Esophagus (tissue), 2 donors: ENCODE measurements at regions not wholly inside any gene's neighbourhood (a gene's known extent, or its start where the extent isn't known, plus 50 kb on each side); places are given as distances from the start of the nearest gene placed in this dataset.

Experiments
- H3K27ac ChIP-seq, 2 donors: one replicate each; pipeline ENCODE4 v1.5.1; 2013; ENCODE audit warnings: low read depth in 2 of 2, mild to moderate bottlenecking in 2 of 2, inconsistent platforms in 1 of 2, low read length in 1 of 2, moderate library complexity in 1 of 2
- H3K27me3 ChIP-seq, 2 donors: one replicate each; pipeline ENCODE4 v1.6.1; 2013; ENCODE audit warnings: low read length in 2 of 2, control low read depth in 1 of 2, mild to moderate bottlenecking in 1 of 2; ENCODE audit not compliant: insufficient read depth in 2 of 2, control insufficient read depth in 1 of 2
- H3K36me3 ChIP-seq, 2 donors: one replicate each; pipeline ENCODE4 v1.6.1; 2013; ENCODE audit warnings: low read length in 1 of 2; ENCODE audit not compliant: control insufficient read depth in 2 of 2, insufficient read depth in 2 of 2
- H3K4me1 ChIP-seq, 2 donors: one replicate each; pipeline ENCODE4 v1.6.1; 2013; ENCODE audit warnings: low read length in 1 of 2; ENCODE audit not compliant: control insufficient read depth in 2 of 2, insufficient read depth in 2 of 2
- H3K4me3 ChIP-seq, 2 donors: one replicate each; pipeline ENCODE4 v1.5.1; 2013; ENCODE audit warnings: low read length in 2 of 2, mild to moderate bottlenecking in 2 of 2, low read depth in 1 of 2, moderate library complexity in 1 of 2
- H3K9me3 ChIP-seq, 2 donors: one replicate each; pipeline ENCODE4 v1.6.1; 2013; ENCODE audit warnings: mild to moderate bottlenecking in 2 of 2, low read depth in 1 of 2, low read length in 1 of 2, moderate library complexity in 1 of 2; ENCODE audit not compliant: control insufficient read depth in 2 of 2, insufficient read depth in 1 of 2
- WGBS, 2 donors: extraction: QIAGEN DNeasy Blood & Tissue Kit; methylation state at CpG; one replicate each; pipeline ENCODE4 v1.1.7; 2013; 5-methylcytosine and 5-hydroxymethylcytosine counted together
- donor health status: healthy with polysubstance abuse.
- donor health status: Bipolar disorder and iron deficiency.

DNA sequence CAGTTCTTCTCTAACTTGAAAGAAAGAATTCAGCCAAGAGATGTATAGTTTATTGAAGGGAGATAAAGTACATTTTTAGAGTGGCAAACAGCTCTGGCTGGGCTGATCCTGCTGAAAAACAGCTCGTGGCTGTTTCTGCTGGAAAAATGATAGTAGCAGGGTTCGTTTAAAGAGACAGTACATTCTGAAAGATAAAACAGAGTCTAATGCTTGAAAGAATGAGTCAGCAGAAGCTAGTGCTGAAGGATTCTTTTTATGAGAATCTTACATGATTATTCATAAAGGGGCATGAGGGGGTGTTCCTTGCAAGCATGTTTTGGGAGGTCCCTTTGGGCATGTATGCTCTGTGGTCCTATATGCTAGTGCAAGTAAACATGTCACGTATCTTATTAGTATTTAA lies 790.0 kb downstream of the PCDH18 start:
- 46 to 52% methylated on average over 3 of the region's 3 CpGs for WGBS, 2 donors
- Histone ChIP-seq H3K9me3 (no peaks in the 10 kb centered on the region), H3K4me3 (no peak overlapping the region)

DNA sequence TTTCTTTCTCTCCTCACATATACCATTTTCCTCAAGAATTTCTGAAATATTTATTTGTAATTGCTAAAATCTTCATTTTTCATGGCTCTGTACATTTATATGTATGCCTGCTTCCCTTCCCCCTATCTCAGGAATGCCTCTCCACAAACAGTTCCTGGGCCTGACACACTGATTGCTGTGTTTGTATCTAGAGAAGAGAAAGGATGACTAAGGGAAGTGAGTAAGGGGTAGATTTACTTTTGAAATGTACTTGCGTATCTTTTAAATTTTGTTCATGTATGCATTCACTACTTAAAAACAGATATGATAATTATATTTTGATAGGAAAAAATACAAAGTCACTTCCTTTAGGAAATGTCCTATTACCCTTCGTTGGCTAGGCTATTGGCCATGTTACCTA lies 790.8 kb downstream of the PCDH18 start:
- 64 to 69% methylated on average over 2 of the region's 2 CpGs for WGBS, 2 donors
- no peak overlapping the region for H3K27ac ChIP-seq

More for the DNA sequence above, 790.0 kb downstream of the PCDH18 start:
- Histone ChIP-seq H3K27ac (no peak overlapping the region), H3K27me3 (no peaks in the 10 kb centered on the region), H3K4me1 (no peaks in the 10 kb centered on the region), H3K36me3 (no peaks in the 10 kb centered on the region)

GRCh38 chr4:136740326-136740725 lies 792.0 kb downstream of the PCDH18 start:
- 70 to 73% methylated on average over 4 of the region's 4 CpGs for WGBS, 2 donors
- no peak overlapping the region for H3K27ac ChIP-seq
- H3K4me3 ChIP-seq = no peak overlapping the region
- no peaks in the 10 kb centered on the region for H3K27me3 ChIP-seq
- no peaks in the 10 kb centered on the region for H3K4me1 ChIP-seq
- no peaks in the 10 kb centered on the region for H3K36me3 ChIP-seq
- no peaks in the 10 kb centered on the region for H3K9me3 ChIP-seq

More for the DNA sequence above, 790.8 kb downstream of the PCDH18 start:
- no peaks in the 10 kb centered on the region for H3K9me3 ChIP-seq
- H3K4me3 ChIP-seq = no peak overlapping the region
- H3K36me3 ChIP-seq = no peaks in the 10 kb centered on the region
- H3K27me3 ChIP-seq = no peaks in the 10 kb centered on the region
- H3K4me1 ChIP-seq = no peaks in the 10 kb centered on the region

DNA sequence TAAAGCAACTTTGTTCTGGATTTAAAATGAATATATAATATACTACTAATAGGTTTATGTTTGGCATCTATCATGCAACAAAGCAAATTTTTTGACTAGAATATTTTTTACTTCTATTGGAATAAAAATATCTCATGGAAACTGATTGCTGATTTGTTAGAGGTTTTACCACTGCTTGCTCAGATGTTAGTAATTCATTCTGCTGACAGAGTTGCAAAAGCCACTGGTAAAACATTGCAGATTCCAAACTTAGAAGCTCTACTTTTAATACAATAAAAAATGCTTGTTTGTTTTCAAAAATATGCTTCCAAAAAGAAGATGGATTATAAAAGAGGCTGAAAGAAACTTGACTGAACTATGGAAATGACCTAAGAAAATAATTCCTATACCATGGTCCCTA lies 795.2 kb downstream of the PCDH18 start:
- Histone ChIP-seq H3K27me3 (no peaks in the 10 kb centered on the region), H3K36me3 (no peaks in the 10 kb centered on the region), H3K4me3 (no peak overlapping the region), H3K4me1 (no peaks in the 10 kb centered on the region), H3K9me3 (no peaks in the 10 kb centered on the region), H3K27ac (no peak overlapping the region)

DNA sequence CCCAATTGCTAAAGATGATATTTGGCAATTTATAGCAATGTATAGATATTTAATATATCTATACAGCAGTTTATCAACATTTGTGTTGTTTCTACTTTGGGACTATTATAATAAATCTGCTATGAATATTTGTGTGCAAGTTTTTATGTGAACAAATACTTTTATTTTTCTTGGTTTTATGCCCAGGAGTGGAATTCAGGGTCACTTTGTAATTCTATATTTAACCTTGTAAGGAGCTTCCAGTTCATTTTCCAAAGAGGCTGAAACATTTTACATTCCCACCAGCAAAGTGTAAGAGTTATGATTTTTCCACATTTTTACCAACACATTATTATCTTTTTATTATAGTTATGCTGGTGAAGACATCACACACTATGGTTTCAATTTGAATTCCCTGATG lies 801.3 kb downstream of the PCDH18 start:
- no peak overlapping the region for H3K4me3 ChIP-seq
- H3K27ac ChIP-seq = no peak overlapping the region
- no peaks in the 10 kb centered on the region for H3K4me1 ChIP-seq

GRCh38 chr4:136725286-136726081 lies 806.8 kb downstream of the PCDH18 start:
- H3K9me3 ChIP-seq = peaks cover 0 to 3% of the 10 kb centered on the region in 2 donors
- no peaks in the 10 kb centered on the region for H3K36me3 ChIP-seq
- no peaks in the 10 kb centered on the region for H3K27me3 ChIP-seq
- no peak overlapping the region for H3K27ac ChIP-seq
- H3K4me3 ChIP-seq = no peak overlapping the region
- H3K4me1 ChIP-seq = no peaks in the 10 kb centered on the region
- WGBS, 2 donors = 61 to 64% methylated on average over 4 of the region's 4 CpGs

More for the DNA sequence above, 801.3 kb downstream of the PCDH18 start:
- H3K36me3 ChIP-seq = no peaks in the 10 kb centered on the region
- peaks cover 0 to 3% of the 10 kb centered on the region in 2 donors for H3K9me3 ChIP-seq
- no peaks in the 10 kb centered on the region for H3K27me3 ChIP-seq

GRCh38 chr4:136713140-136713539 lies 819.2 kb downstream of the PCDH18 start:
- Histone ChIP-seq H3K9me3 (no peaks in the 10 kb centered on the region), H3K4me3 (no peak overlapping the region), H3K27ac (no peak overlapping the region), H3K27me3 (no peaks in the 10 kb centered on the region), H3K36me3 (no peaks in the 10 kb centered on the region), H3K4me1 (no peaks in the 10 kb centered on the region)
- WGBS, 2 donors = 26 to 39% methylated on average over 1 of the region's 1 CpG

DNA sequence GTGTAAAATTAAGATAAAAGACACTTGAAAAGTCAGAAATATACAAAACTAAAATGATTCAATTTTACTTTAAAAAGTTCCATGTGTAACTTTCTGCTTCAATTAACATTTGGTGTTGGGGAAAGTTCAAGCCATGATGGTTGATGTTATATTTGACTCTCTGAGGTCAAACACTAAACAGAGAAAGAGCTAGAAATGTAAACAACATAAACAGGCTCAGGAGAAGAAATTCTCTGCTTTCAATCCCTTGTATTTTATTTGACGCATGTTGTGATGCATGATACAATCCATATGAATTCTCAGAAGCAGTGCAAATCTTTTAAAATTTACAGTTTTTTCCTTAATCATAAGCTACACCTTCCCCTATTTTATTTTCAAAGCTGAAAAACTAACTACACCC lies 822.4 kb downstream of the PCDH18 start:
- no peaks in the 10 kb centered on the region for H3K36me3 ChIP-seq
- H3K4me3 ChIP-seq = no peak overlapping the region
- no peaks in the 10 kb centered on the region for H3K27me3 ChIP-seq
- H3K27ac ChIP-seq = no peak overlapping the region
- H3K4me1 ChIP-seq = no peaks in the 10 kb centered on the region
- no peaks in the 10 kb centered on the region for H3K9me3 ChIP-seq
- 68 to 84% methylated on average over 1 of the region's 1 CpG for WGBS, 2 donors

GRCh38 chr4:136706942-136707341 lies 825.4 kb downstream of the PCDH18 start:
- Histone ChIP-seq H3K36me3 (no peaks in the 10 kb centered on the region), H3K4me3 (no peak overlapping the region), H3K4me1 (no peaks in the 10 kb centered on the region), H3K27ac (no peak overlapping the region), H3K9me3 (no peaks in the 10 kb centered on the region), H3K27me3 (no peaks in the 10 kb centered on the region)
- 83 to 90% methylated on average over 7 of the region's 7 CpGs for WGBS, 2 donors

- WGBS, 2 donors = 71 to 80% methylated on average over 3 of the region's 3 CpGs
- no peak overlapping the region for H3K27ac ChIP-seq
- no peaks in the 10 kb centered on the region for H3K4me1 ChIP-seq
- no peaks in the 10 kb centered on the region for H3K27me3 ChIP-seq
- H3K4me3 ChIP-seq = no peak overlapping the region
- no peaks in the 10 kb centered on the region for H3K36me3 ChIP-seq
- H3K9me3 ChIP-seq = peaks cover 0 to 2% of the 10 kb centered on the region in 2 donors
Measured at GRCh38 chr4:136699905-136700304, 832.4 kb downstream of the PCDH18 start.
